K562 (cell line): ENCODE measurements at regions not wholly inside any gene's neighbourhood (a gene's known extent, or its start where the extent isn't known, plus 50 kb on each side); places are given as distances from the start of the nearest gene placed in this dataset.

Source experiments
- ATAC-seq: fragments of 200-7000 bp; cut with Tn5 transposase; 3 replicates; pipeline ENCODE4 v1.9.1; 2020; ENCODE audit warnings: moderate library complexity
- BruUV-seq: library from RNA; stranded (reverse); fragments of 400-500 nt; replicated peaks from 2 replicates; lab custom pipeline; 2021; lab: Mats Ljungman, UMichigan
- CTCF ChIA-PET: fragments of 300-600 bp; formaldehyde crosslinking; extraction: SDS; loops from one replicate; lab custom pipeline; 2021; ENCODE audit warnings: low intra/inter-chr PET ratio; lab: Yijun Ruan, JAX
- POLR2A ChIA-PET: fragments of 300-600, 350-650 bp; sonication (Branson Sonifier 250); formaldehyde crosslinking; extraction: SDS; loops from one replicate; lab custom pipeline; 2021; ENCODE audit warnings: antibody characterized with exemption, inconsistent platforms; lab: Yijun Ruan, JAX
- DNase-seq, 4 experiments: peaks; one replicate each; pipeline versions ENCODE4 v3.0.0 to v3.0.0-alpha.2; 2011 to 2018; ENCODE audit warnings: low spot score in 3 of 4, mixed read lengths in 3 of 4; ENCODE audit errors: extremely low read depth in 1 of 4
- FAIRE-seq: peaks from 2 replicates; lab custom pipeline; 2011; peaks lifted over from hg19 to GRCh38; lab: Jason Lieb, UNC
- H2AFZ ChIP-seq: 2 replicates; pipeline ENCODE4 v1.6.0; 2011; ENCODE audit warnings: low read depth, low read length, control low read depth, inconsistent platforms
- H3K27ac ChIP-seq: fragments of 200-600 bp; 3 replicates; pipeline ENCODE4 v1.8.0; 2011; ENCODE audit warnings: low read depth, mild to moderate bottlenecking, control low read depth, inconsistent platforms, low read length, moderate library complexity, mixed read lengths; ENCODE audit errors: extremely low read depth
- H3K27me3 ChIP-seq, 2 experiments: fragments of 300-600 bp in 1 of 2; 2 replicates in 1 of 2; 3 replicates in 1 of 2; pipeline versions ENCODE4 v1.6.0 to v1.8.0; 2011; ENCODE audit warnings: inconsistent platforms in 2 of 2, low read length in 2 of 2, mild to moderate bottlenecking in 1 of 2, mixed read lengths in 1 of 2, moderate library complexity in 1 of 2; ENCODE audit not compliant: control insufficient read depth in 2 of 2, insufficient read depth in 2 of 2
- H3K36me3 ChIP-seq: fragments of 300-600 bp; 3 replicates; pipeline ENCODE4 v1.8.0; 2011; ENCODE audit warnings: mild to moderate bottlenecking, low read length, inconsistent platforms; ENCODE audit not compliant: control insufficient read depth, insufficient read depth
- H3K4me1 ChIP-seq, 2 experiments: fragments of 200-600 bp in 1 of 2; replicated peaks in 1 of 2; 2 replicates in 1 of 2; 3 replicates in 1 of 2; pipeline versions ENCODE4 v1.5.1 to v1.8.0; 2011; ENCODE audit warnings: inconsistent platforms in 2 of 2, low read length in 2 of 2, mild to moderate bottlenecking in 1 of 2, mixed read lengths in 1 of 2, moderate library complexity in 1 of 2; ENCODE audit not compliant: control insufficient read depth in 2 of 2, insufficient read depth in 2 of 2
- H3K4me2 ChIP-seq: 2 replicates; pipeline ENCODE4 v1.6.1; 2011; ENCODE audit warnings: low read length, control low read depth, inconsistent platforms, mixed read lengths; ENCODE audit not compliant: insufficient read depth
- H3K4me3 ChIP-seq: fragments of 200-600 bp; sonication (generic), shearing (Covaris generic); 2 replicates; pipeline ENCODE4 v1.5.1; 2016; ENCODE audit warnings: control low read depth, inconsistent platforms
- H3K79me2 ChIP-seq: fragments of 200-600 bp; 3 replicates; pipeline ENCODE4 v1.8.0; 2011; ENCODE audit warnings: low read length, inconsistent platforms; ENCODE audit not compliant: control insufficient read depth, insufficient read depth
- H3K9ac ChIP-seq, 2 experiments: 2 replicates each; pipeline versions ENCODE4 v1.6.0 to v1.6.1; 2011; ENCODE audit warnings: low read depth in 2 of 2, low read length in 2 of 2, control low read depth in 1 of 2, inconsistent platforms in 1 of 2, mild to moderate bottlenecking in 1 of 2, mixed read lengths in 1 of 2; ENCODE audit not compliant: insufficient read depth in 1 of 2
- H3K9me1 ChIP-seq: one replicate; pipeline ENCODE4 v1.6.0; 2011; ENCODE audit warnings: inconsistent platforms, mild to moderate bottlenecking, low read length, moderate library complexity; ENCODE audit not compliant: control insufficient read depth, insufficient read depth
- H3K9me3 ChIP-seq: replicated peaks from 2 replicates; pipeline ENCODE4 v1.5.1; 2011; ENCODE audit warnings: low read depth, low read length, inconsistent platforms; ENCODE audit not compliant: control insufficient read depth, insufficient read depth
- H4K20me1 ChIP-seq: replicated peaks from 2 replicates; pipeline ENCODE4 v1.6.1; 2011; ENCODE audit warnings: low read length, inconsistent platforms, mixed read lengths; ENCODE audit not compliant: control insufficient read depth, insufficient read depth
- CBX1 ChIP-seq: sonication (generic); IDR thresholded peaks from 2 replicates; pipeline ENCODE4 v1.6.1; 2016; ENCODE audit warnings: antibody characterized with exemption, low read depth, mild to moderate bottlenecking
- IFI16 ChIP-seq: fragments of 250-450 bp; sonication (Bioruptor Pico); IDR thresholded peaks from 2 replicates; pipeline ENCODE4 v2.1.2; 2022; ENCODE audit warnings: mild to moderate bottlenecking, inconsistent platforms
- MEIS2 ChIP-seq: fragments of 450-650 bp; IDR thresholded peaks from 2 replicates; pipeline ENCODE4 v1.6.1; 2014; ENCODE audit warnings: mild to moderate bottlenecking; ENCODE audit not compliant: partially characterized antibody
- MITF ChIP-seq: IDR thresholded peaks from 2 replicates; pipeline ENCODE4 v1.6.1; 2014; ENCODE audit warnings: antibody characterized with exemption
- PBX2 ChIP-seq, 2 experiments: IDR thresholded peaks in 1 of 2; conservative IDR thresholded peaks in 1 of 2; 2 replicates each; pipeline ENCODE4 v1.6.1; 2016; ENCODE audit warnings: low read depth in 2 of 2, mild to moderate bottlenecking in 1 of 2, missing compliant biosample characterization in 1 of 2, missing genetic modification characterization in 1 of 2, moderate library complexity in 1 of 2
- PKNOX1 ChIP-seq: fragments of 450-650 bp; IDR thresholded peaks from 2 replicates; pipeline ENCODE4 v1.6.1; 2016
- SPI1 ChIP-seq: IDR thresholded peaks from 2 replicates; pipeline ENCODE4 v1.6.1; 2011; ENCODE audit warnings: low read depth, low read length, control low read depth, borderline replicate concordance
- SUPT5H ChIP-seq: fragments of 450-650 bp; IDR thresholded peaks from 2 replicates; pipeline ENCODE4 v1.6.1; 2016
- in situ Hi-C: fragments of 300-500 bp; cut with MboI; formaldehyde crosslinking; loops from 4 replicates; pipeline ENCODE4 v1.15.0; 2018; ENCODE audit warnings: inconsistent platforms, mixed read lengths
- intact Hi-C: fragments of 100-400 bp; cut with micrococcal nuclease; formaldehyde crosslinking; loops from 2 replicates; pipeline ENCODE4 v1.14.2; 2022

- Histone ChIP-seq H3K36me3 (no peaks in the 10 kb centered on the region), H3K9me1 (no peaks in the 10 kb centered on the region), H3K9ac (no peak overlapping the region), H3K4me3 (no peak overlapping the region), H3K79me2 (no peaks in the 10 kb centered on the region), H2AFZ (no peak overlapping the region), H3K4me2 (no peak overlapping the region), H3K9me3 (no peaks in the 10 kb centered on the region), H3K27ac (no peak overlapping the region), H3K27me3 (no peaks in the 10 kb centered on the region), H4K20me1 (no peaks in the 10 kb centered on the region), H3K4me1 (no peaks in the 10 kb centered on the region; a peak in 1 of 5 replicates)
- FAIRE-seq (no peak), ATAC-seq (no peak), DNase-seq (no peak)
- TF ChIP-seq MITF (no peak), CBX1 (no peak), PBX2 (CRISPR knock-in tag; IDR thresholded peaks at IDR 0.05; ENCODE audit: low read depth) (no peak), PBX2 (tag; conservative IDR thresholded peaks at IDR 0.05; ENCODE audit: low read depth) (peak; percentile 70), IFI16 (CRISPR knock-in tag) (no peak), SPI1 (no peak), PKNOX1 (peak; percentile 65), MEIS2 (peak; percentile 72), SUPT5H (no peak)
- intact Hi-C loops (no loop called here), in situ Hi-C loops (no loop called here)
- ChIA-PET CTCF (no interaction called here), POLR2A (no interaction called here)
- no TSS peak for BruUV-seq
Observed at GRCh38 chr6:144806222-144806621, 521.1 kb downstream of the UTRN start.
